SK-N-SH (cell line): ENCODE measurements at regions not wholly inside any gene's neighbourhood (a gene's known extent, or its start where the extent isn't known, plus 50 kb on each side); places are given as distances from the start of the nearest gene placed in this dataset.

ENCODE experiments used
- CTCF ChIA-PET: fragments of 300-600, 350-600 bp; formaldehyde crosslinking; extraction: SDS; loops from one replicate; lab custom pipeline; 2021; lab: Yijun Ruan, JAX
- POLR2A ChIA-PET: fragments of 350-600 bp; sonication (Branson Sonifier 250); formaldehyde crosslinking; extraction: SDS; loops from one replicate; lab custom pipeline; 2020; ENCODE audit warnings: antibody characterized with exemption, inconsistent platforms; lab: Yijun Ruan, JAX
- DNase-seq: peaks from one replicate; pipeline ENCODE4 v3.0.0; 2012
- H2AFZ ChIP-seq: fragments of 200-600 bp; sonication (generic); 2 replicates; pipeline ENCODE4 v1.8.1; 2016; ENCODE audit warnings: antibody characterized with exemption, mild to moderate bottlenecking, low read depth
- H3F3A ChIP-seq: fragments of 200-600 bp; sonication (generic); replicated peaks from 2 replicates; pipeline ENCODE3; 2016; ENCODE audit warnings: antibody characterized with exemption, mild to moderate bottlenecking; ENCODE audit not compliant: insufficient read depth
- H3K27ac ChIP-seq, 2 experiments: fragments of 200-500 bp in 1 of 2; fragments of 200-600 bp in 1 of 2; sonication (Bioruptor generic) in 1 of 2; sonication (generic), shearing (Covaris generic) in 1 of 2; 2 replicates each; pipeline versions ENCODE4 v1.5.1 to v1.6.1; 2014 to 2016; ENCODE audit warnings: low read depth in 2 of 2, inconsistent platforms in 1 of 2, low read length in 1 of 2, mild to moderate bottlenecking in 1 of 2, mixed read lengths in 1 of 2
- H3K27me3 ChIP-seq: fragments of 200-600 bp; sonication (generic), shearing (Covaris generic); 2 replicates; pipeline ENCODE4 v1.6.1; 2016; ENCODE audit warnings: mixed run types; ENCODE audit not compliant: insufficient read depth
- H3K36me3 ChIP-seq, 2 experiments: fragments of 200-500 bp in 1 of 2; fragments of 200-600 bp in 1 of 2; sonication (Bioruptor generic) in 1 of 2; sonication (generic) in 1 of 2; replicated peaks in 1 of 2; 2 replicates each; pipeline versions ENCODE3 to v1.5.1; 2014 to 2016; ENCODE audit warnings: low read length in 1 of 2, mild to moderate bottlenecking in 1 of 2; ENCODE audit not compliant: insufficient read depth in 2 of 2, control insufficient read depth in 1 of 2
- H3K4me1 ChIP-seq, 2 experiments: fragments of 200-500 bp in 1 of 2; fragments of 200-600 bp in 1 of 2; sonication (Bioruptor generic) in 1 of 2; sonication (generic), shearing (Covaris generic) in 1 of 2; 2 replicates each; pipeline versions ENCODE4 v1.5.1 to v1.6.1; 2014 to 2016; ENCODE audit warnings: low read depth in 1 of 2, low read length in 1 of 2, mixed run types in 1 of 2; ENCODE audit not compliant: insufficient read depth in 2 of 2, control insufficient read depth in 1 of 2
- H3K4me2 ChIP-seq: fragments of 200-600 bp; sonication (generic), shearing (Covaris generic); 2 replicates; pipeline ENCODE4 v1.6.1; 2017; ENCODE audit warnings: mixed run types
- H3K4me3 ChIP-seq, 2 experiments: fragments of 200-500 bp in 1 of 2; fragments of 200-600 bp in 1 of 2; sonication (Bioruptor generic) in 1 of 2; sonication (generic), shearing (Covaris generic) in 1 of 2; 2 replicates each; pipeline versions ENCODE4 v1.5.1 to v1.8.1; 2014 to 2016; ENCODE audit warnings: low read depth in 2 of 2, inconsistent platforms in 1 of 2, low read length in 1 of 2, mild to moderate bottlenecking in 1 of 2, mixed read lengths in 1 of 2, moderate library complexity in 1 of 2
- H3K79me2 ChIP-seq: fragments of 200-600 bp; sonication (generic); 2 replicates; pipeline ENCODE4 v1.8.1; 2017; ENCODE audit warnings: mild to moderate bottlenecking; ENCODE audit not compliant: insufficient read depth
- H3K9ac ChIP-seq: fragments of 200-600 bp; sonication (generic); 2 replicates; pipeline ENCODE4 v1.6.1; 2017; ENCODE audit warnings: mixed run types
- H3K9me2 ChIP-seq: fragments of 200-600 bp; sonication (generic); 2 replicates; pipeline ENCODE4 v1.6.1; 2017; ENCODE audit warnings: mixed run types
- H3K9me3 ChIP-seq: fragments of 200-600 bp; sonication (generic); 2 replicates; pipeline ENCODE4 v1.6.1; 2017; ENCODE audit warnings: mixed run types, mild to moderate bottlenecking, moderate library complexity
- H4K20me1 ChIP-seq: fragments of 200-600 bp; sonication (generic); 2 replicates; pipeline ENCODE4 v1.6.1; 2017; ENCODE audit warnings: mild to moderate bottlenecking, mixed run types; ENCODE audit not compliant: insufficient read depth
- ELF1 ChIP-seq: IDR thresholded peaks from 2 replicates; pipeline ENCODE4 v1.4.0; 2012
- EP300 ChIP-seq, 2 experiments: IDR thresholded peaks; 2 replicates each; pipeline versions ENCODE4 v1.4.0 to v1.6.1; 2012; ENCODE audit warnings: borderline replicate concordance in 1 of 2, low read depth in 1 of 2, low read length in 1 of 2
- FOSL2 ChIP-seq: IDR thresholded peaks from 2 replicates; pipeline ENCODE4 v1.4.0; 2012; ENCODE audit warnings: low read depth, mild to moderate bottlenecking, moderate library complexity, borderline replicate concordance
- FOXJ3 ChIP-seq: sonication (generic); formaldehyde crosslinking; IDR thresholded peaks from 2 replicates; pipeline ENCODE4 v1.5.1; 2020; ENCODE audit warnings: mild to moderate bottlenecking, missing genetic modification reagents
- GATA2 ChIP-seq: sonication (generic); formaldehyde crosslinking; IDR thresholded peaks from 2 replicates; pipeline ENCODE4 v1.5.0; 2020; ENCODE audit warnings: mild to moderate bottlenecking, missing genetic modification reagents
- JUND ChIP-seq: IDR thresholded peaks from 2 replicates; pipeline ENCODE4 v1.4.0; 2012
- MAX ChIP-seq: IDR thresholded peaks from 2 replicates; pipeline ENCODE4 v1.4.0; 2012; ENCODE audit warnings: low read depth
- MEF2A ChIP-seq: IDR thresholded peaks from 2 replicates; pipeline ENCODE4 v1.4.0; 2012; ENCODE audit warnings: low read depth, borderline replicate concordance
- MXI1 ChIP-seq: IDR thresholded peaks from 2 replicates; pipeline ENCODE4 v1.6.1; 2012; ENCODE audit warnings: mild to moderate bottlenecking, low read depth, low read length, improper control_type of control experiment
- NFIC ChIP-seq: IDR thresholded peaks from 2 replicates; pipeline ENCODE4 v1.4.0; 2012; ENCODE audit warnings: borderline replicate concordance
- PBX3 ChIP-seq: IDR thresholded peaks from 2 replicates; pipeline ENCODE4; 2012
- RCOR1 ChIP-seq: fragments of 150-350 bp; IDR thresholded peaks from 2 replicates; pipeline ENCODE4 v1.6.1; 2017; ENCODE audit warnings: antibody characterized with exemption, low read length
- REST ChIP-seq: IDR thresholded peaks from 2 replicates; pipeline ENCODE4 v1.6.1; 2012; ENCODE audit warnings: mild to moderate bottlenecking, low read depth, low read length, moderate library complexity
- SIN3A ChIP-seq: IDR thresholded peaks from 2 replicates; pipeline ENCODE4 v1.6.1; 2012; ENCODE audit warnings: low read depth, mild to moderate bottlenecking, low read length, moderate library complexity, borderline replicate concordance
- SMC3 ChIP-seq: IDR thresholded peaks from 2 replicates; pipeline ENCODE4 v1.6.1; 2012; ENCODE audit warnings: low read depth, low read length, improper control_type of control experiment
- USF1 ChIP-seq: IDR thresholded peaks from 2 replicates; pipeline ENCODE4 v1.4.0; 2012; ENCODE audit warnings: low read depth, borderline replicate concordance
- WGBS: methylation state at CpG from one replicate; pipeline ENCODE4 v1.1.6; 2017; ENCODE audit warnings: low lambda C conversion rate; 5-methylcytosine and 5-hydroxymethylcytosine counted together

- Histone ChIP-seq H3K4me3 (no peak overlapping the region), H3K27ac (peak overlapping the region in 1 of 2 experiments; percentile 50; a peak in 1 of 4 replicates), H4K20me1 (no peaks in the 10 kb centered on the region), H3K4me2 (no peak overlapping the region), H3K79me2 (no peaks in the 10 kb centered on the region), H3K9ac (no peak overlapping the region), H3F3A (no peaks in the 10 kb centered on the region), H3K9me3 (no peaks in the 10 kb centered on the region), H3K27me3 (no peaks in the 10 kb centered on the region), H3K9me2 (no peaks in the 10 kb centered on the region), H3K36me3 (no peaks in the 10 kb centered on the region), H2AFZ (no peak overlapping the region), H3K4me1 (peaks cover 0 to 7% of the 10 kb centered on the region in 2 experiments; a peak in 1 of 4 replicates)
- no peak for TF ChIP-seq SMC3
- TF ChIP-seq JUND = no peak
- TF ChIP-seq MXI1 = peak; percentile 36; the same call in 1 of the 2 replicates
- TF ChIP-seq ELF1 = no peak
- no peak for TF ChIP-seq PBX3
- TF ChIP-seq RCOR1 = peak; percentile 69
- TF ChIP-seq MAX = no peak
- peak in 1 of 2 experiments; percentile 79; a peak in 1 of 4 replicates for TF ChIP-seq EP300 (IDR thresholded peaks at IDR 0.05; ENCODE audit: borderline replicate concordance in 1 of 2, low read depth in 1 of 2, low read length in 1 of 2)
- no peak for TF ChIP-seq NFIC
- no peak for TF ChIP-seq SIN3A
- TF ChIP-seq FOSL2 = no peak
- TF ChIP-seq REST = no peak
- no peak for TF ChIP-seq MEF2A
- TF ChIP-seq FOXJ3 (CRISPR knock-in tag) = no peak
- TF ChIP-seq USF1 = no peak
- TF ChIP-seq GATA2 (CRISPR knock-in tag) = peak; percentile 85
- DNase-seq = peak; percentile 45
- ChIA-PET POLR2A (no interaction called here), CTCF (interaction anchor here (0.8 to 1.4 kb wide), 3 partner anchors 11 to 100 kb away, joined by 3 to 4 read pairs (median 3); no protein-coding TSS in a partner anchor)
- 12% methylated on average over 3 of the region's 3 CpGs for WGBS
These were observed 367.2 kb downstream of the MLLT3 start for GRCh38 chr9:20255052-20255451.
